Activated CD8-positive, alpha-beta T cell treated with anti-CD3 and anti-CD28 coated beads for 36 hours (primary cell): ENCODE measurements at regions not wholly inside any gene's neighbourhood (a gene's known extent, or its start where the extent isn't known, plus 50 kb on each side); places are given as distances from the start of the nearest gene placed in this dataset.
"Not testable (repeated sequence)": the region's sequence is repeated elsewhere in the genome, so short reads cannot be mapped to it uniquely, and the experiment has no call there.

Source experiments
- ATAC-seq: fragments of 200-7000 bp; cut with Tn5 transposase; one replicate; pipeline ENCODE4 v1.10.0; 2021; ENCODE audit warnings: mild to moderate bottlenecking, moderate library complexity
- CTCF ChIA-PET: fragments of 350-600 bp; sonication (Branson Sonifier 250); formaldehyde crosslinking; loops from one replicate; lab custom pipeline; 2021; ENCODE audit warnings: antibody characterized with exemption; lab: Charles Lee
- POLR2A ChIA-PET: fragments of 350-600 bp; sonication (Branson Sonifier 250); formaldehyde crosslinking; loops from one replicate; lab custom pipeline; 2021; ENCODE audit warnings: antibody characterized with exemption; lab: Charles Lee
- DNase-seq: peaks from one replicate; pipeline ENCODE4 v3.0.0-alpha.2; 2020
- H3K27ac Mint-ChIP-seq: one replicate; pipeline ENCODE4 v1.8.0; 2021; ENCODE audit warnings: mild to moderate bottlenecking, mixed read lengths
- H3K27me3 Mint-ChIP-seq: one replicate; pipeline ENCODE4 v1.8.0; 2021; ENCODE audit warnings: mixed read lengths
- H3K36me3 Mint-ChIP-seq: one replicate; pipeline ENCODE4 v1.8.0; 2021; ENCODE audit warnings: low read depth, mixed read lengths
- H3K4me1 Mint-ChIP-seq: one replicate; pipeline ENCODE4 v1.8.0; 2021; ENCODE audit warnings: low read depth, mixed read lengths
- H3K4me3 Mint-ChIP-seq: one replicate; pipeline ENCODE4 v1.8.0; 2021; ENCODE audit warnings: mild to moderate bottlenecking, moderate library complexity, mixed read lengths
- H3K9me3 Mint-ChIP-seq: one replicate; pipeline ENCODE4 v1.8.0; 2021; ENCODE audit warnings: mixed read lengths
- intact Hi-C: fragments of 100-400 bp; cut with micrococcal nuclease; formaldehyde crosslinking; loops from one replicate; pipeline ENCODE4 v1.10.0; 2022
- TF ChIP-seq, protein P1 (sequence below): fragments of 200-600 bp; IDR thresholded peaks from one replicate; pipeline ENCODE4 v1.8.0; 2022; ENCODE audit warnings: antibody characterized with exemption, mild to moderate bottlenecking

- Mint-ChIP-seq H3K36me3 (no peaks in the 10 kb centered on the region), H3K4me3 (no peak overlapping the region), H3K27ac (no peak overlapping the region), H3K4me1 (no peaks in the 10 kb centered on the region), H3K27me3 (peaks cover 16% of the 10 kb centered on the region), H3K9me3 (no peaks in the 10 kb centered on the region)
- ATAC-seq (no peak), DNase-seq (no peak)
- CTCF ChIA-PET = interaction anchor here (1.3 kb wide), 1 partner anchor 231 kb away, joined by 3 read pairs; no protein-coding TSS in a partner anchor
- TF ChIP-seq, protein P1, sequence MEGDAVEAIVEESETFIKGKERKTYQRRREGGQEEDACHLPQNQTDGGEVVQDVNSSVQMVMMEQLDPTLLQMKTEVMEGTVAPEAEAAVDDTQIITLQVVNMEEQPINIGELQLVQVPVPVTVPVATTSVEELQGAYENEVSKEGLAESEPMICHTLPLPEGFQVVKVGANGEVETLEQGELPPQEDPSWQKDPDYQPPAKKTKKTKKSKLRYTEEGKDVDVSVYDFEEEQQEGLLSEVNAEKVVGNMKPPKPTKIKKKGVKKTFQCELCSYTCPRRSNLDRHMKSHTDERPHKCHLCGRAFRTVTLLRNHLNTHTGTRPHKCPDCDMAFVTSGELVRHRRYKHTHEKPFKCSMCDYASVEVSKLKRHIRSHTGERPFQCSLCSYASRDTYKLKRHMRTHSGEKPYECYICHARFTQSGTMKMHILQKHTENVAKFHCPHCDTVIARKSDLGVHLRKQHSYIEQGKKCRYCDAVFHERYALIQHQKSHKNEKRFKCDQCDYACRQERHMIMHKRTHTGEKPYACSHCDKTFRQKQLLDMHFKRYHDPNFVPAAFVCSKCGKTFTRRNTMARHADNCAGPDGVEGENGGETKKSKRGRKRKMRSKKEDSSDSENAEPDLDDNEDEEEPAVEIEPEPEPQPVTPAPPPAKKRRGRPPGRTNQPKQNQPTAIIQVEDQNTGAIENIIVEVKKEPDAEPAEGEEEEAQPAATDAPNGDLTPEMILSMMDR = no peak
- POLR2A ChIA-PET = no interaction called here
- intact Hi-C loops = no loop called here
These were observed 134.7 kb upstream of the VANGL1 start for GRCh38 chr1:115506924-115507589.

GRCh38 chr1:115506518-115506917, 135.3 kb upstream of the VANGL1 start:
- no peak for ATAC-seq
- ChIA-PET CTCF (interaction anchor here (1.3 kb wide), 1 partner anchor 231 kb away, joined by 3 read pairs; no protein-coding TSS in a partner anchor), POLR2A (no interaction called here)
- no peak for DNase-seq
- Mint-ChIP-seq H3K36me3 (no peaks in the 10 kb centered on the region), H3K27ac (no peak overlapping the region), H3K4me3 (no peak overlapping the region), H3K9me3 (no peaks in the 10 kb centered on the region), H3K27me3 (peaks cover 16% of the 10 kb centered on the region), H3K4me1 (no peaks in the 10 kb centered on the region)
- TF ChIP-seq, protein P1 = no peak
- intact Hi-C loops = no loop called here

DNA sequence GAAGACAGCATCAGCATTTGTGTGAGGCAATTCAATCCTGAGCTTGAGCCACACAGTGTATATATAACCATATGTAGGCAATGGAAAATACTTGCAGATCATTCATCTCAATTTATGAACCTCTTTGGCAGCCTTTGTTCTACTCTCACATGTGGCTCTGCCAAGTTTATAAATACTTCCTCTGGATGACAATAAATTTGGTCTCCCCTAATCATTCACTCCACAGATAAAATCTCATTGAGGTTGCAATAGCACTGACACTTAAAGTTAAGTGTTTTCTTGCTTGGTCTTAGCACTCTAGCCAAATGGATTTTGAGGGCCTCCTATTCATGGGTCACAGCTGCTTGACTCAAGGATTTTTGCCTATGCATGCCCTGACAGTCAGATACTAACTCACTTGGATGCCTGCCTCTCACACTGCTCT, 136.6 kb upstream of the VANGL1 start:
- intact Hi-C loops = no loop called here
- DNase-seq = no peak
- Mint-ChIP-seq H3K9me3 (no peaks in the 10 kb centered on the region), H3K27ac (no peak overlapping the region), H3K36me3 (no peaks in the 10 kb centered on the region), H3K4me1 (no peaks in the 10 kb centered on the region), H3K4me3 (no peak overlapping the region), H3K27me3 (peaks cover 19% of the 10 kb centered on the region)
- ATAC-seq = no peak
- POLR2A ChIA-PET = interaction anchor here (0.6 kb wide), 1 partner anchor 1995 kb away, joined by 3 read pairs; no protein-coding TSS in a partner anchor
- TF ChIP-seq, protein P1 = no peak
- CTCF ChIA-PET = no interaction called here

GRCh38 chr1:115502183-115502582, 139.6 kb upstream of the VANGL1 start:
- DNase-seq, ATAC-seq, H3K4me1 Mint-ChIP-seq, POLR2A ChIA-PET, H3K4me3 Mint-ChIP-seq, intact Hi-C loops, H3K36me3 Mint-ChIP-seq, H3K9me3 Mint-ChIP-seq, H3K27ac Mint-ChIP-seq: not testable (repeated sequence)
- CTCF ChIA-PET = interaction anchor here (1.3 kb wide), 1 partner anchor 94 kb away, joined by 3 read pairs; no protein-coding TSS in a partner anchor
- H3K27me3 Mint-ChIP-seq = peaks cover 13% of the 10 kb centered on the region

GRCh38 chr1:115501476-115501875, 140.3 kb upstream of the VANGL1 start:
- no peak for ATAC-seq
- TF ChIP-seq, protein P1 = no peak
- CTCF ChIA-PET = no interaction called here
- H3K4me3 Mint-ChIP-seq = no peak overlapping the region
- H3K27me3 Mint-ChIP-seq = peaks cover 8% of the 10 kb centered on the region
- no peak overlapping the region for H3K27ac Mint-ChIP-seq
- H3K4me1 Mint-ChIP-seq = no peaks in the 10 kb centered on the region
- POLR2A ChIA-PET = no interaction called here
- intact Hi-C loops = no loop called here
- no peak for DNase-seq
- no peaks in the 10 kb centered on the region for H3K9me3 Mint-ChIP-seq
- H3K36me3 Mint-ChIP-seq = no peaks in the 10 kb centered on the region
